Activated naive CD4-positive, alpha-beta T cell treated with Interleukin-2 at 50 U/mL for 16 hours (primary cell): ENCODE measurements at regions not wholly inside any gene's neighbourhood (a gene's known extent, or its start where the extent isn't known, plus 50 kb on each side); places are given as distances from the start of the nearest gene placed in this dataset.

ENCODE experiments used
- DNase-seq: peaks from one replicate; pipeline ENCODE4 v3.0.0-alpha.2; 2020

- DNase-seq = no peak
These were observed 215.2 kb downstream of the RAD51AP2 start for GRCh38 chr2:17303054-17303453.

GRCh38 chr2:17302281-17302680 is 216.0 kb downstream of the RAD51AP2 start:
- DNase-seq = no peak

- no peak for DNase-seq
These were observed 216.8 kb downstream of the RAD51AP2 start for GRCh38 chr2:17301437-17301836.

GRCh38 chr2:17299891-17300540 is 218.2 kb downstream of the RAD51AP2 start:
- no peak for DNase-seq

GRCh38 chr2:17298453-17298852 is 219.8 kb downstream of the RAD51AP2 start:
- DNase-seq = no peak

- no peak for DNase-seq
These were observed 221.6 kb downstream of the RAD51AP2 start for GRCh38 chr2:17296686-17297085.

GRCh38 chr2:17289669-17290068 is 228.6 kb downstream of the RAD51AP2 start:
- no peak for DNase-seq

- no peak for DNase-seq
These were observed 231.1 kb downstream of the RAD51AP2 start for GRCh38 chr2:17287183-17287582.

- no peak for DNase-seq
These were observed 235.4 kb downstream of the RAD51AP2 start for GRCh38 chr2:17282826-17283225.

GRCh38 chr2:17282245-17282644 is 236.0 kb downstream of the RAD51AP2 start:
- no peak for DNase-seq

- no peak for DNase-seq
These were observed 242.0 kb downstream of the RAD51AP2 start for GRCh38 chr2:17276220-17276619.

GRCh38 chr2:17272652-17273525 is 245.4 kb downstream of the RAD51AP2 start:
- DNase-seq = no peak

GRCh38 chr2:17272170-17272569 is 246.1 kb downstream of the RAD51AP2 start:
- DNase-seq = no peak

GRCh38 chr2:17271416-17271815 is 246.8 kb downstream of the RAD51AP2 start:
- DNase-seq = no peak

GRCh38 chr2:17270894-17271293 is 247.3 kb downstream of the RAD51AP2 start:
- no peak for DNase-seq

GRCh38 chr2:17263570-17263968 is 254.7 kb downstream of the RAD51AP2 start:
- no peak for DNase-seq

- no peak for DNase-seq
These were observed 255.2 kb downstream of the RAD51AP2 start for GRCh38 chr2:17262854-17263569.

- DNase-seq = no peak
These were observed 258.6 kb downstream of the RAD51AP2 start for GRCh38 chr2:17259613-17260012.

- no peak for DNase-seq
These were observed 259.4 kb downstream of the RAD51AP2 start for GRCh38 chr2:17258861-17259260.

- no peak for DNase-seq
These were observed 260.9 kb downstream of the RAD51AP2 start for GRCh38 chr2:17257189-17257909.

GRCh38 chr2:17255071-17255470 is 263.2 kb downstream of the RAD51AP2 start:
- no peak for DNase-seq

- DNase-seq = no peak
These were observed 263.8 kb downstream of the RAD51AP2 start for GRCh38 chr2:17254421-17254820.

- no peak for DNase-seq
These were observed 266.0 kb downstream of the RAD51AP2 start for GRCh38 chr2:17252258-17252657.
